CD14-positive monocyte (primary cell): ENCODE measurements at regions not wholly inside any gene's neighbourhood (a gene's known extent, or its start where the extent isn't known, plus 50 kb on each side); places are given as distances from the start of the nearest gene placed in this dataset.

Experiments used
- DNase-seq, 3 donors: peaks; one replicate each; pipeline ENCODE4 v3.0.0-alpha.2; 2011 to 2022
- H2AFZ ChIP-seq: 2 replicates; pipeline ENCODE4 v1.6.0; 2012; ENCODE audit warnings: mild to moderate bottlenecking, low read depth, low read length, inconsistent platforms; ENCODE audit not compliant: insufficient read depth, poor library complexity, severe bottlenecking
- H3K27ac ChIP-seq, 2 donors: 1 replicate in 1 of 2; 2 replicates in 1 of 2; pipeline ENCODE4 v1.5.1; 2012 to 2013; ENCODE audit warnings: low read length in 2 of 2, control low read depth in 1 of 2, inconsistent platforms in 1 of 2, low read depth in 1 of 2, mild to moderate bottlenecking in 1 of 2
- H3K27me3 ChIP-seq, 2 donors: one replicate each; pipeline versions ENCODE4 v1.6.0 to v1.6.1; 2011 to 2013; ENCODE audit warnings: low read length in 2 of 2; ENCODE audit not compliant: control insufficient read depth in 2 of 2, insufficient read depth in 2 of 2
- H3K36me3 ChIP-seq, 2 donors: replicated peaks in 1 of 2; 1 replicate in 1 of 2; 2 replicates in 1 of 2; pipeline versions ENCODE4 v1.5.1 to v1.6.1; 2012 to 2013; ENCODE audit warnings: low read length in 2 of 2, control low read depth in 1 of 2, inconsistent platforms in 1 of 2, mild to moderate bottlenecking in 1 of 2; ENCODE audit not compliant: insufficient read depth in 2 of 2, control insufficient read depth in 1 of 2
- H3K4me1 ChIP-seq, 2 donors: 1 replicate in 1 of 2; 2 replicates in 1 of 2; pipeline versions ENCODE4 v1.5.1 to v1.6.1; 2012 to 2013; ENCODE audit warnings: low read length in 2 of 2, control low read depth in 1 of 2, inconsistent platforms in 1 of 2, mild to moderate bottlenecking in 1 of 2, moderate library complexity in 1 of 2; ENCODE audit not compliant: insufficient read depth in 2 of 2, control insufficient read depth in 1 of 2
- H3K4me2 ChIP-seq: replicated peaks from 2 replicates; pipeline ENCODE3; 2012; ENCODE audit warnings: low read length, moderate library complexity, mild to moderate bottlenecking; ENCODE audit not compliant: poor library complexity, severe bottlenecking; ENCODE audit errors: extremely low read depth
- H3K4me3 ChIP-seq, 3 experiments: fragments of 200-600 bp in 1 of 3; sonication (generic) in 1 of 3; replicated peaks in 1 of 3; 1 replicate in 2 of 3; 2 replicates in 1 of 3; pipeline ENCODE4 v1.5.1; 2011 to 2013; ENCODE audit warnings: low read length in 3 of 3, mild to moderate bottlenecking in 3 of 3, control low read depth in 2 of 3, low read depth in 2 of 3, inconsistent platforms in 1 of 3, moderate library complexity in 1 of 3
- H3K79me2 ChIP-seq: 2 replicates; pipeline ENCODE4 v1.6.0; 2012; ENCODE audit warnings: mild to moderate bottlenecking, control low read depth, inconsistent platforms, low read length, moderate library complexity; ENCODE audit not compliant: insufficient read depth
- H3K9ac ChIP-seq: 2 replicates; pipeline ENCODE4 v1.6.0; 2017; ENCODE audit warnings: low read length, mild to moderate bottlenecking; ENCODE audit not compliant: insufficient read depth, poor library complexity, severe bottlenecking
- H3K9me3 ChIP-seq, 2 donors: replicated peaks in 1 of 2; 1 replicate in 1 of 2; 2 replicates in 1 of 2; pipeline versions ENCODE4 v1.5.1 to v1.6.1; 2012 to 2013; ENCODE audit warnings: low read length in 2 of 2, control low read depth in 1 of 2; ENCODE audit not compliant: control insufficient read depth in 1 of 2, insufficient read depth in 1 of 2
- H4K20me1 ChIP-seq: 2 replicates; pipeline ENCODE4 v1.6.0; 2012; ENCODE audit warnings: mild to moderate bottlenecking, low read length, control low read depth, moderate library complexity; ENCODE audit not compliant: insufficient read depth
- H3K27ac Mint-ChIP-seq, 7 donors: one replicate each; pipeline ENCODE4 v1.8.0; 2020; ENCODE audit warnings: mild to moderate bottlenecking in 7 of 7, mixed read lengths in 7 of 7, moderate library complexity in 6 of 7, inconsistent platforms in 2 of 7
- H3K27me3 Mint-ChIP-seq, 3 donors: one replicate each; pipeline ENCODE4 v1.8.0; 2021 to 2022; ENCODE audit warnings: low read depth in 3 of 3, mild to moderate bottlenecking in 3 of 3, mixed read lengths in 3 of 3, moderate library complexity in 3 of 3, inconsistent platforms in 1 of 3
- H3K36me3 Mint-ChIP-seq, 2 donors: one replicate each; pipeline ENCODE4 v1.8.0; 2020; ENCODE audit warnings: mixed read lengths in 2 of 2, inconsistent platforms in 1 of 2, mild to moderate bottlenecking in 1 of 2
- H3K4me1 Mint-ChIP-seq: one replicate; pipeline ENCODE4 v1.8.0; 2020; ENCODE audit warnings: mild to moderate bottlenecking, mixed read lengths
- H3K4me3 Mint-ChIP-seq, 2 donors: one replicate each; pipeline ENCODE4 v1.8.0; 2020; ENCODE audit warnings: mild to moderate bottlenecking in 2 of 2, mixed read lengths in 2 of 2, moderate library complexity in 1 of 2
- H3K9me3 Mint-ChIP-seq, 7 donors: one replicate each; pipeline ENCODE4 v1.8.0; 2020 to 2022; ENCODE audit warnings: mixed read lengths in 7 of 7, mild to moderate bottlenecking in 6 of 7, moderate library complexity in 6 of 7, inconsistent platforms in 2 of 7
- CTCF ChIP-seq: fragments of 200-600 bp; IDR thresholded peaks from one replicate; pipeline ENCODE4 v1.8.0; 2022; ENCODE audit warnings: antibody characterized with exemption, mild to moderate bottlenecking
- WGBS: methylation state at CpG from one replicate; pipeline ENCODE4 v1.1.5; 2013; ENCODE audit warnings: missing lambda C conversion rate; ENCODE audit not compliant: insufficient coverage; 5-methylcytosine and 5-hydroxymethylcytosine counted together
- intact Hi-C, 2 donors: fragments of 100-400 bp; cut with micrococcal nuclease; formaldehyde crosslinking; loops; one replicate each; pipeline versions ENCODE4 v1.15.0 to v1.15.1; 2023

GRCh38 chr3:84881288-84881687 lies 77.5 kb upstream of the CADM2 start:
- Histone ChIP-seq H3K9ac (no peak overlapping the region), H3K4me2 (no peak overlapping the region), H3K79me2 (no peaks in the 10 kb centered on the region), H3K4me3 (no peak overlapping the region), H4K20me1 (no peaks in the 10 kb centered on the region), H3K36me3 (no peaks in the 10 kb centered on the region), H2AFZ (no peak overlapping the region), H3K9me3 (peaks cover 8 to 11% of the 10 kb centered on the region in 2 donors), H3K27me3 (no peaks in the 10 kb centered on the region), H3K27ac (no peak overlapping the region), H3K4me1 (no peaks in the 10 kb centered on the region)
- Mint-ChIP-seq H3K4me3 (no peak overlapping the region), H3K27ac (no peak overlapping the region), H3K4me1 (no peaks in the 10 kb centered on the region), H3K36me3 (no peaks in the 10 kb centered on the region), H3K27me3 (peaks cover 0 to under 1% (median 0%) of the 10 kb centered on the region in 3 donors), H3K9me3 (peaks cover 0 to 9% (median 0%) of the 10 kb centered on the region in 7 donors)
- DNase-seq, result no peak
- intact Hi-C loops, result no loop called here
- 100% methylated on average over 2 of the region's 2 CpGs for whole genome bisulfite sequencing
- TF ChIP-seq CTCF, result no peak

GRCh38 chr3:84885199-84885882 lies 73.4 kb upstream of the CADM2 start:
- no peak for DNase-seq
- Mint-ChIP-seq H3K4me3 (no peak overlapping the region), H3K9me3 (peaks cover 2 to 7% (median 4%) of the 10 kb centered on the region in 7 donors), H3K4me1 (no peaks in the 10 kb centered on the region), H3K27ac (no peak overlapping the region), H3K36me3 (no peaks in the 10 kb centered on the region), H3K27me3 (no peaks in the 10 kb centered on the region)
- H3K4me3 ChIP-seq, result no peak overlapping the region
- intact Hi-C loops, result no loop called here
- no peaks in the 10 kb centered on the region for H3K79me2 ChIP-seq
- H2AFZ ChIP-seq, result no peak overlapping the region
- no peaks in the 10 kb centered on the region for H3K36me3 ChIP-seq
- H3K27ac ChIP-seq, result no peak overlapping the region
- H3K27me3 ChIP-seq, result no peaks in the 10 kb centered on the region
- no peak overlapping the region for H3K4me2 ChIP-seq
- peaks cover 8 to 11% of the 10 kb centered on the region in 2 donors for H3K9me3 ChIP-seq
- H4K20me1 ChIP-seq, result no peaks in the 10 kb centered on the region
- no peaks in the 10 kb centered on the region for H3K4me1 ChIP-seq
- WGBS, result 88% methylated on average over 14 of the region's 14 CpGs
- TF ChIP-seq CTCF, result no peak
- no peak overlapping the region for H3K9ac ChIP-seq
